SK-N-SH treated with all-trans-retinoic acid at 6 μM for 48 hours (cell line): ENCODE measurements at regions not wholly inside any gene's neighbourhood (a gene's known extent, or its start where the extent isn't known, plus 50 kb on each side); places are given as distances from the start of the nearest gene placed in this dataset.
A peak's percentile ranks its signal among the peaks of the same experiment; 100 is the strongest.

ENCODE experiments used
- ATAC-seq: fragments of 200-7000 bp; cut with Tn5 transposase; 3 replicates; pipeline ENCODE4 v1.9.1; 2020; ENCODE audit warnings: mild to moderate bottlenecking, moderate library complexity
- ARNTL ChIP-seq: fragments of 450-650 bp; formaldehyde crosslinking; IDR thresholded peaks from 2 replicates; pipeline ENCODE4 v1.5.0; 2020; ENCODE audit warnings: low read depth, mild to moderate bottlenecking, moderate library complexity, borderline replicate concordance
- CSDC2 ChIP-seq: fragments of 250-450 bp; sonication (Bioruptor Pico); IDR thresholded peaks from 2 replicates; pipeline ENCODE4 v1.5.0; 2020; ENCODE audit warnings: mild to moderate bottlenecking, moderate library complexity
- GLIS3 ChIP-seq: fragments of 250-450 bp; sonication (Bioruptor Pico); IDR thresholded peaks from 2 replicates; pipeline ENCODE4 v1.5.0; 2020; ENCODE audit warnings: mild to moderate bottlenecking, moderate library complexity
- ISL1 ChIP-seq: fragments of 250-450 bp; sonication (Bioruptor Pico); IDR thresholded peaks from 2 replicates; pipeline ENCODE4 v2.1.2; 2022; ENCODE audit warnings: mild to moderate bottlenecking, moderate library complexity
- OSR1 ChIP-seq: fragments of 250-450 bp; sonication (Bioruptor Pico); IDR thresholded peaks from 2 replicates; pipeline ENCODE4 v1.8.0; 2022; ENCODE audit warnings: moderate library complexity, mild to moderate bottlenecking, inconsistent platforms
- PATZ1 ChIP-seq: fragments of 250-450 bp; sonication (Bioruptor Pico); IDR thresholded peaks from 2 replicates; pipeline ENCODE4 v1.8.0; 2020; ENCODE audit warnings: mild to moderate bottlenecking, moderate library complexity, borderline replicate concordance
- TCF4 ChIP-seq: fragments of 250-450 bp; sonication (Bioruptor Pico); IDR thresholded peaks from 2 replicates; pipeline ENCODE4 v1.8.0; 2021; ENCODE audit warnings: mild to moderate bottlenecking, moderate library complexity, borderline replicate concordance
- TOX ChIP-seq: fragments of 250-450 bp; sonication (Bioruptor Pico); IDR thresholded peaks from 2 replicates; pipeline ENCODE4 v1.8.0; 2021; ENCODE audit warnings: mild to moderate bottlenecking, moderate library complexity, borderline replicate concordance
- ZC3H10 ChIP-seq: fragments of 250-450 bp; sonication (Bioruptor Pico); IDR thresholded peaks from 2 replicates; pipeline ENCODE4 v1.5.1; 2021; ENCODE audit warnings: mild to moderate bottlenecking, moderate library complexity
- ZFP3 ChIP-seq: fragments of 250-450 bp; sonication (Bioruptor Pico); IDR thresholded peaks from 2 replicates; pipeline ENCODE4 v1.5.0; 2020; ENCODE audit warnings: mild to moderate bottlenecking, moderate library complexity
- ZNF565 ChIP-seq: fragments of 450-650 bp; formaldehyde crosslinking; conservative IDR thresholded peaks from 2 replicates; pipeline ENCODE4 v1.5.0; 2020; ENCODE audit warnings: low read depth, mild to moderate bottlenecking, moderate library complexity
- ZNF70 ChIP-seq: fragments of 450-650 bp; formaldehyde crosslinking; IDR thresholded peaks from 2 replicates; pipeline ENCODE4 v1.5.0; 2020; ENCODE audit warnings: mild to moderate bottlenecking, moderate library complexity
- ZNF8 ChIP-seq: fragments of 450-650 bp; formaldehyde crosslinking; IDR thresholded peaks from 2 replicates; pipeline ENCODE4 v1.5.0; 2020; ENCODE audit warnings: mild to moderate bottlenecking, moderate library complexity
- TF ChIP-seq, protein P1 (sequence below): fragments of 250-450 bp; sonication (Bioruptor Pico); IDR thresholded peaks from 2 replicates; pipeline ENCODE4 v1.5.1; 2021; ENCODE audit warnings: mild to moderate bottlenecking, moderate library complexity
- TF ChIP-seq, protein P2 (sequence below): fragments of 250-450 bp; sonication (Bioruptor Pico); IDR thresholded peaks from 2 replicates; pipeline ENCODE4 v1.5.0; 2020; ENCODE audit warnings: mild to moderate bottlenecking, moderate library complexity
- TF ChIP-seq, protein P3 (sequence below): fragments of 250-450 bp; sonication (Bioruptor Pico); IDR thresholded peaks from 2 replicates; pipeline ENCODE4 v1.5.1; 2020; ENCODE audit warnings: low read depth, mild to moderate bottlenecking, moderate library complexity

DNA sequence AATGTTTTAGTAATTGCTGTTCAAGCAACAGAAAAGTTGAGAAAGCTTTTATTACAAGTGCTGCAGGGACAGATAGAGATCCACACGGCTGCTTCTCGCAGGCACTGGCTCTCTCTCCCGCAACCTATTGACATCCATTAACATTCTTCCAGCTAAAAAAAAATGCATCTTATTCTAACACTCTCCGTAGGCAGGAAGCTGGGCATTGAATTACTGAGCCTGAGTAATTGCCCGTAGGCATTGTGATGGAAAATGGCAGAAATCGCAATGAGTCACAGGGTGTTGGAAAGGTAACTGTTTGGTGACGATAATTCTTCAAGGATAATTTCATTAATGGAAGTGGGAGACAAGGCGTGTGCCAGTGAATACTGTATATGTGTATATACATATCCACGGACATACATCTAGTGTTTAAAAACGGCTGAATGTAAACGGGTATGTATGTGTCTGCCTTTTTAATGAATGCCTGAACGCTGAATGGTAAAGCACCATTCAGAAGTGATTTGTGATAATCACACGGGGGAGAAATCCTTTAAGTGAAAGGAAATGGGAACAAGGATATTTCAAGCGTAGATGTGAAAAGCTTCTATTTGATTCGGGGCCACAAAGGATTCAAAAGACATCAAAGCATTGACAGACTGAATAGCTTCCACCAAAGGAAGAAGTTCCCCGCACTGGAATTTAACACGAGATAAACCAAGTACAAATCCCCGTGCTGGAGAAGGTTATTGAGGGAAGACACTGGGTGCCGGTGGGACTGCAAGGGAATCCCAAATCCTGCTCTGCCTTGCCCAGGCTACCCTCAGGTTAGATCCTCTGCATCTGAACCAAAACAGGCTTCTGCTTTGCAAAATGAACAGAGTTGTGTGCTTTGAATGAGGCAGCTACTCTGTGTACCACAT is 567.2 kb downstream of the NPHP4 start:
- TF ChIP-seq ISL1 (CRISPR knock-in tag) (no peak), OSR1 (CRISPR knock-in tag) (no peak)
- TF ChIP-seq, all 23 proteins: peak for 0
- ATAC-seq: no peak

GRCh38 chr1:5423109-5423508 is 569.1 kb downstream of the NPHP4 start:
- TF ChIP-seq ISL1 (CRISPR knock-in tag): no peak
- TF ChIP-seq, protein P1, sequence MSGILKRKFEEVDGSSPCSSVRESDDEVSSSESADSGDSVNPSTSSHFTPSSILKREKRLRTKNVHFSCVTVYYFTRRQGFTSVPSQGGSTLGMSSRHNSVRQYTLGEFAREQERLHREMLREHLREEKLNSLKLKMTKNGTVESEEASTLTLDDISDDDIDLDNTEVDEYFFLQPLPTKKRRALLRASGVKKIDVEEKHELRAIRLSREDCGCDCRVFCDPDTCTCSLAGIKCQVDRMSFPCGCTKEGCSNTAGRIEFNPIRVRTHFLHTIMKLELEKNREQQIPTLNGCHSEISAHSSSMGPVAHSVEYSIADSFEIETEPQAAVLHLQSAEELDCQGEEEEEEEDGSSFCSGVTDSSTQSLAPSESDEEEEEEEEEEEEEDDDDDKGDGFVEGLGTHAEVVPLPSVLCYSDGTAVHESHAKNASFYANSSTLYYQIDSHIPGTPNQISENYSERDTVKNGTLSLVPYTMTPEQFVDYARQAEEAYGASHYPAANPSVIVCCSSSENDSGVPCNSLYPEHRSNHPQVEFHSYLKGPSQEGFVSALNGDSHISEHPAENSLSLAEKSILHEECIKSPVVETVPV (CRISPR knock-in tag): 0 out of 2 replicates have a peak, but pooled peaks have one; percentile 36
- TF ChIP-seq GLIS3 (CRISPR knock-in tag): 0 out of 2 replicates have a peak, but pooled peaks have one; percentile 11
- no peak for TF ChIP-seq PATZ1 (CRISPR knock-in tag)
- TF ChIP-seq ZC3H10 (CRISPR knock-in tag): no peak
- TF ChIP-seq ZNF565: no peak
- TF ChIP-seq OSR1 (CRISPR knock-in tag): no peak
- TF ChIP-seq ZNF70 (CRISPR knock-in tag): 0 out of 2 replicates have a peak, but pooled peaks have one; percentile 7
- TF ChIP-seq, protein P2, sequence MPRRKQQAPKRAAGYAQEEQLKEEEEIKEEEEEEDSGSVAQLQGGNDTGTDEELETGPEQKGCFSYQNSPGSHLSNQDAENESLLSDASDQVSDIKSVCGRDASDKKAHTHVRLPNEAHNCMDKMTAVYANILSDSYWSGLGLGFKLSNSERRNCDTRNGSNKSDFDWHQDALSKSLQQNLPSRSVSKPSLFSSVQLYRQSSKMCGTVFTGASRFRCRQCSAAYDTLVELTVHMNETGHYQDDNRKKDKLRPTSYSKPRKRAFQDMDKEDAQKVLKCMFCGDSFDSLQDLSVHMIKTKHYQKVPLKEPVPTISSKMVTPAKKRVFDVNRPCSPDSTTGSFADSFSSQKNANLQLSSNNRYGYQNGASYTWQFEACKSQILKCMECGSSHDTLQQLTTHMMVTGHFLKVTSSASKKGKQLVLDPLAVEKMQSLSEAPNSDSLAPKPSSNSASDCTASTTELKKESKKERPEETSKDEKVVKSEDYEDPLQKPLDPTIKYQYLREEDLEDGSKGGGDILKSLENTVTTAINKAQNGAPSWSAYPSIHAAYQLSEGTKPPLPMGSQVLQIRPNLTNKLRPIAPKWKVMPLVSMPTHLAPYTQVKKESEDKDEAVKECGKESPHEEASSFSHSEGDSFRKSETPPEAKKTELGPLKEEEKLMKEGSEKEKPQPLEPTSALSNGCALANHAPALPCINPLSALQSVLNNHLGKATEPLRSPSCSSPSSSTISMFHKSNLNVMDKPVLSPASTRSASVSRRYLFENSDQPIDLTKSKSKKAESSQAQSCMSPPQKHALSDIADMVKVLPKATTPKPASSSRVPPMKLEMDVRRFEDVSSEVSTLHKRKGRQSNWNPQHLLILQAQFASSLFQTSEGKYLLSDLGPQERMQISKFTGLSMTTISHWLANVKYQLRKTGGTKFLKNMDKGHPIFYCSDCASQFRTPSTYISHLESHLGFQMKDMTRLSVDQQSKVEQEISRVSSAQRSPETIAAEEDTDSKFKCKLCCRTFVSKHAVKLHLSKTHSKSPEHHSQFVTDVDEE (CRISPR knock-in tag): peak; percentile 62; the same call in 1 of the 2 replicates
- peak; percentile 76 for TF ChIP-seq TCF4
- TF ChIP-seq, all 23 proteins: peak for 5
- ATAC-seq: peak; percentile 43; the same call in 1 of the 3 replicates

DNA sequence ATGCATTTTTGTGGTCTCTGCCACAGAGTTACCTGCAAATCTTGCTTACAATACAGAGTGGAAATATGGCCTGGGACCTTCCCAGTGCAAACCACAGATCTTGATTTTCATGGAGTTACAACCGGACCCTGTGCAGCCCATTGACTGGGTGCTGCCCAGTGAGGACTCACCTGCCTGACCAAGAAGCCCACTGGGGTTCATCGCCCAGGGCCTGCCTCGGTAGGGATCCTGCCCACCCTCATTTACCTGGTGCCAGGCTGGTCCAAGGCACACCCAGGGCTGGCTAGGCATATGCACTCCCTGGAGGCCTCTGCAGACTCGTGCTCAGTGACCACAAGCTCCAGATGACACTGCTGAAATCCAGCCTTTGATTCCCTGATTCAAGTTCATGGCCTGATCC is 572.7 kb downstream of the NPHP4 start:
- no peak for ATAC-seq
- TF ChIP-seq ZFP3 (CRISPR knock-in tag): no peak
- TF ChIP-seq ISL1 (CRISPR knock-in tag): no peak
- no peak for TF ChIP-seq CSDC2 (CRISPR knock-in tag)
- no peak for TF ChIP-seq ARNTL (CRISPR knock-in tag)
- TF ChIP-seq ZNF8 (CRISPR knock-in tag): no peak
- no peak for TF ChIP-seq GLIS3 (CRISPR knock-in tag)

DNA sequence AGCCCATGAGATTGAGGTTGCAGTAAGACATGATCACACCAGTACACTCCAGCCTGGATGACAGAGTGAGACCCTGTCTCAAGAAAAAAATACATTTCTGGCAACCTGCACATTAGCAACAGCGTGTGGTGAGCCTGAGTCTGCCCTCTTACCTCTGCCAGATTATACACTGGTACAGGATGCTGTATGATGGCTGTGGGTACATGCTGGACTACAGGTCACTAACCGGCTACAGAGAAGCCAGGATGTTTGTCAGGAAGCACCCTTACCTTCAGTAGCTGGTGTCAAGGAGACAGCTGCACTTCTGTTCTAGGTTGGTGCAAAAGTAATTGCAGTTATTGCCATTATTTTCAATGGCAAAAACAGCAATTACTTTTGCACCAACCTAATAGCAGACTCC is 575.7 kb downstream of the NPHP4 start:
- no peak for ATAC-seq
- TF ChIP-seq ZFP3 (CRISPR knock-in tag) (no peak), ZC3H10 (CRISPR knock-in tag) (no peak), TOX (CRISPR knock-in tag) (no peak), ISL1 (CRISPR knock-in tag) (no peak), GLIS3 (CRISPR knock-in tag) (no peak), ZNF8 (CRISPR knock-in tag) (no peak), TCF4 (no peak), CSDC2 (CRISPR knock-in tag) (no peak), OSR1 (CRISPR knock-in tag) (no peak), ARNTL (CRISPR knock-in tag) (no peak)
- TF ChIP-seq, protein P2 (CRISPR knock-in tag): no peak
- TF ChIP-seq, protein P3, sequence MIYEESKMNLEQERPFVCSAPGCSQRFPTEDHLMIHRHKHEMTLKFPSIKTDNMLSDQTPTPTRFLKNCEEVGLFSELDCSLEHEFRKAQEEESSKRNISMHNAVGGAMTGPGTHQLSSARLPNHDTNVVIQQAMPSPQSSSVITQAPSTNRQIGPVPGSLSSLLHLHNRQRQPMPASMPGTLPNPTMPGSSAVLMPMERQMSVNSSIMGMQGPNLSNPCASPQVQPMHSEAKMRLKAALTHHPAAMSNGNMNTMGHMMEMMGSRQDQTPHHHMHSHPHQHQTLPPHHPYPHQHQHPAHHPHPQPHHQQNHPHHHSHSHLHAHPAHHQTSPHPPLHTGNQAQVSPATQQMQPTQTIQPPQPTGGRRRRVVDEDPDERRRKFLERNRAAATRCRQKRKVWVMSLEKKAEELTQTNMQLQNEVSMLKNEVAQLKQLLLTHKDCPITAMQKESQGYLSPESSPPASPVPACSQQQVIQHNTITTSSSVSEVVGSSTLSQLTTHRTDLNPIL (CRISPR knock-in tag): no peak
- TF ChIP-seq, all 23 proteins: peak for 0
